DND-41 (cell line): ENCODE measurements at regions not wholly inside any gene's neighbourhood (a gene's known extent, or its start where the extent isn't known, plus 50 kb on each side); places are given as distances from the start of the nearest gene placed in this dataset.

Source experiments
- ATAC-seq: fragments of 200-7000 bp; cut with Tn5 transposase; 3 replicates; pipeline ENCODE4 v1.9.1; 2021; ENCODE audit warnings: low read depth; ENCODE audit not compliant: insufficient read depth
- DNase-seq: peaks from one replicate; pipeline ENCODE4 v3.0.0-alpha.2; 2020
- H2AFZ ChIP-seq: 2 replicates; pipeline ENCODE4 v1.6.0; 2012; ENCODE audit warnings: low read depth, low read length
- H3K27ac ChIP-seq: 2 replicates; pipeline ENCODE4 v1.5.1; 2012; ENCODE audit warnings: low read length, inconsistent platforms
- H3K27me3 ChIP-seq: fragments of 200-600 bp; sonication (generic); 2 replicates; pipeline ENCODE4 v1.6.0; 2012; ENCODE audit warnings: low read length, mild to moderate bottlenecking, inconsistent platforms; ENCODE audit not compliant: insufficient read depth, poor library complexity
- H3K36me3 ChIP-seq: 2 replicates; pipeline ENCODE4 v1.5.1; 2012; ENCODE audit warnings: low read length, inconsistent platforms; ENCODE audit not compliant: insufficient read depth
- H3K4me1 ChIP-seq: 2 replicates; pipeline ENCODE4 v1.5.1; 2012; ENCODE audit warnings: mild to moderate bottlenecking, low read length; ENCODE audit not compliant: insufficient read depth
- H3K4me2 ChIP-seq: 2 replicates; pipeline ENCODE4 v1.6.0; 2012; ENCODE audit warnings: mild to moderate bottlenecking, moderate library complexity, low read length, inconsistent platforms; ENCODE audit not compliant: insufficient read depth
- H3K4me3 ChIP-seq, 2 experiments: fragments of 200-600 bp in 1 of 2; shearing (Covaris generic) in 1 of 2; 2 replicates each; pipeline ENCODE4 v1.5.1; 2012 to 2016; ENCODE audit warnings: inconsistent platforms in 2 of 2, low read length in 2 of 2, mild to moderate bottlenecking in 2 of 2, low read depth in 1 of 2, moderate library complexity in 1 of 2
- H3K79me2 ChIP-seq: 2 replicates; pipeline ENCODE4 v1.6.0; 2012; ENCODE audit warnings: low read length, inconsistent platforms; ENCODE audit not compliant: insufficient read depth
- H3K9ac ChIP-seq: 2 replicates; pipeline ENCODE4 v1.6.0; 2012; ENCODE audit warnings: low read depth, mild to moderate bottlenecking, inconsistent platforms, low read length, moderate library complexity
- H3K9me3 ChIP-seq: 2 replicates; pipeline ENCODE4 v1.5.1; 2012; ENCODE audit warnings: low read length, moderate library complexity, mild to moderate bottlenecking, inconsistent platforms; ENCODE audit not compliant: insufficient read depth, severe bottlenecking
- H4K20me1 ChIP-seq: 2 replicates; pipeline ENCODE4 v1.6.0; 2012; ENCODE audit warnings: low read length; ENCODE audit not compliant: insufficient read depth
- EZH2 ChIP-seq: IDR thresholded peaks from 3 replicates; pipeline ENCODE4 v1.6.1; 2012; ENCODE audit warnings: borderline replicate concordance, low read depth, mild to moderate bottlenecking, moderate library complexity, low read length, inconsistent platforms; ENCODE audit not compliant: severe bottlenecking
- TF ChIP-seq, protein P1 (sequence below): IDR thresholded peaks from 2 replicates; pipeline ENCODE4 v1.5.1; 2012; ENCODE audit warnings: borderline replicate concordance, low read length, moderate library complexity, mild to moderate bottlenecking; ENCODE audit not compliant: poor library complexity, severe bottlenecking; ENCODE audit errors: extremely low read depth

DNA sequence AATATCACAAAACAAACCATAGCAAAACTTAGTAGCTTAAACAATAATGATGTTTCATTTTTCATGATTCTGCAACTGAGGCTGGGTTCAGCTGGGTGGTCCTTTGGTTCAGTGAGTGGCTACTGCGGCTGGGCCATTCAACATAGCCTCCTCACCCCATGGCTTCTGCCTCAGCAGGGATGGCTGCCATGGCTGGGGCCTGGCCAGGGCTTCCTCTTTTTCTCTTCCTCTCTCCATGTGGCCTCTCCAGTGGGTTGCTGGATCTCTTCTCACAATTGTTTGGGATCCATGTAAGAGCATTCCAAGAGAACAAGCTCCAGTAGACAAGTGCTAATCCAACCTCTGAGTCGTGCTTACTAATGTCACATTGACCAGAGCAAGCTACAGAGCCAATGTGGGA is 248.6 kb upstream of the PLET1 start:
- no peak for DNase-seq
- Histone ChIP-seq H3K36me3 (no peaks in the 10 kb centered on the region), H3K4me3 (no peak overlapping the region), H3K9me3 (no peaks in the 10 kb centered on the region), H3K4me2 (no peak overlapping the region), H4K20me1 (0 out of 2 replicates have a peak, but pooled peaks cover 3% of the 10 kb centered on the region), H2AFZ (no peak overlapping the region), H3K27me3 (peaks cover 5% of the 10 kb centered on the region), H3K4me1 (no peaks in the 10 kb centered on the region), H3K79me2 (no peaks in the 10 kb centered on the region), H3K27ac (no peak overlapping the region), H3K9ac (no peak overlapping the region)
- no peak for ATAC-seq
- no peak for TF ChIP-seq EZH2
- TF ChIP-seq, protein P1, sequence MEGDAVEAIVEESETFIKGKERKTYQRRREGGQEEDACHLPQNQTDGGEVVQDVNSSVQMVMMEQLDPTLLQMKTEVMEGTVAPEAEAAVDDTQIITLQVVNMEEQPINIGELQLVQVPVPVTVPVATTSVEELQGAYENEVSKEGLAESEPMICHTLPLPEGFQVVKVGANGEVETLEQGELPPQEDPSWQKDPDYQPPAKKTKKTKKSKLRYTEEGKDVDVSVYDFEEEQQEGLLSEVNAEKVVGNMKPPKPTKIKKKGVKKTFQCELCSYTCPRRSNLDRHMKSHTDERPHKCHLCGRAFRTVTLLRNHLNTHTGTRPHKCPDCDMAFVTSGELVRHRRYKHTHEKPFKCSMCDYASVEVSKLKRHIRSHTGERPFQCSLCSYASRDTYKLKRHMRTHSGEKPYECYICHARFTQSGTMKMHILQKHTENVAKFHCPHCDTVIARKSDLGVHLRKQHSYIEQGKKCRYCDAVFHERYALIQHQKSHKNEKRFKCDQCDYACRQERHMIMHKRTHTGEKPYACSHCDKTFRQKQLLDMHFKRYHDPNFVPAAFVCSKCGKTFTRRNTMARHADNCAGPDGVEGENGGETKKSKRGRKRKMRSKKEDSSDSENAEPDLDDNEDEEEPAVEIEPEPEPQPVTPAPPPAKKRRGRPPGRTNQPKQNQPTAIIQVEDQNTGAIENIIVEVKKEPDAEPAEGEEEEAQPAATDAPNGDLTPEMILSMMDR: no peak

DNA sequence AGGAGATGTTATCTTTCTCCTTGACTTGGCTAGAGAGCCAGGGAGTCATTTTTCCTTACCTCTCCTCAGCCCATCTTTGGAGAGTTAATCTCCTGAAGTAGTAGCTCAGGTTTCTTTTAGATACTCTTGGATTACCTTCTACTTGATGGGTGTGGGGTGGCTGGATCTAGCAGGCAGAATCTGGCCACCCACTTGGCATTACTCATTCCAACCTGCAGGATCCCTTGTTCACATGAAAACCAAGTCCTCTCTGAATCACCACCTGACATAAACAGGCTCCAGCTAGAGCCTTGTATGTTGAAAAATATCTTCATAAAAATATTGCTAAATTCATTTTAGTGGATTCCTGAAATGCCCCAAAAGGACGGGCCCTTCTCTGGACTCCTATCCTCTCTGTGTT is 250.6 kb upstream of the PLET1 start:
- DNase-seq (no peak), ATAC-seq (no peak)
- TF ChIP-seq EZH2: no peak
- TF ChIP-seq, protein P1: no peak

DNA sequence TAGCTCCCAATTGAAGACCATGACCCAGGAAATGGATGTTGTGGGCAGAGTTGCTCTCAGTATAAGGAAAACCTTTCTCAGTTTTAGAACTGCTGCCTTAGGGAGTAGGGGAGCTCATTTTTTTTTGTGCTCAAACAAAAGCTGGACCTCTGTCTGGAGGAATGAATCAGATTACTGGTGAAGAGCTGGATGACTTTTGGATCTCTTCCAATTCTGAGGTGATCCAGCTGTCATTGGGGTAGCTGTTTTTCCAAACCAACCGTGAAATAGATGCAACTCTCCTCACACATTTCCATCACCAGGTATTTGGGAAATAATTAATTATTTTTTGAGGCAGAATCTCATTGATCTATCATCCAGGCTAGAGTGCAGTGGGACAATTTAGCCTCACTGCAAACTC is 251.3 kb upstream of the PLET1 start:
- Histone ChIP-seq H3K9ac (no peak overlapping the region), H3K9me3 (no peaks in the 10 kb centered on the region), H3K27me3 (peaks cover 5% of the 10 kb centered on the region), H4K20me1 (0 out of 2 replicates have a peak, but pooled peaks cover 3% of the 10 kb centered on the region), H3K4me3 (no peak overlapping the region), H3K36me3 (no peaks in the 10 kb centered on the region), H2AFZ (no peak overlapping the region), H3K27ac (no peak overlapping the region), H3K79me2 (no peaks in the 10 kb centered on the region), H3K4me2 (no peak overlapping the region), H3K4me1 (peaks cover 2% of the 10 kb centered on the region; the same call in 1 of the 2 replicates)
- no peak for DNase-seq
- no peak for ATAC-seq
- TF ChIP-seq, protein P1: no peak
- no peak for TF ChIP-seq EZH2

More for the DNA sequence above, 250.6 kb upstream of the PLET1 start:
- Histone ChIP-seq H3K27ac (no peak overlapping the region), H3K9ac (no peak overlapping the region), H3K27me3 (peaks cover 5% of the 10 kb centered on the region), H2AFZ (no peak overlapping the region), H3K4me1 (no peaks in the 10 kb centered on the region), H4K20me1 (0 out of 2 replicates have a peak, but pooled peaks cover 3% of the 10 kb centered on the region), H3K9me3 (no peaks in the 10 kb centered on the region), H3K4me2 (no peak overlapping the region), H3K4me3 (no peak overlapping the region), H3K79me2 (no peaks in the 10 kb centered on the region), H3K36me3 (no peaks in the 10 kb centered on the region)
